B cell (primary cell): ENCODE measurements at regions not wholly inside any gene's neighbourhood (a gene's known extent, or its start where the extent isn't known, plus 50 kb on each side); places are given as distances from the start of the nearest gene placed in this dataset.

ENCODE experiments used
- ATAC-seq: fragments of 200-7000 bp; cut with Tn5 transposase; one replicate; pipeline ENCODE4 v1.10.0; 2021; ENCODE audit warnings: low read depth, mild to moderate bottlenecking, moderate number of reproducible peaks, moderate library complexity
- CTCF ChIA-PET: fragments of 350-600 bp; sonication (Branson Sonifier 250); formaldehyde crosslinking; loops from one replicate; lab custom pipeline; 2021; ENCODE audit warnings: antibody characterized with exemption, inconsistent platforms; lab: Charles Lee
- POLR2A ChIA-PET: fragments of 350-600 bp; sonication (Branson Sonifier 250); formaldehyde crosslinking; loops from one replicate; lab custom pipeline; 2021; ENCODE audit warnings: antibody characterized with exemption; lab: Charles Lee
- DNase-seq: peaks from one replicate; pipeline ENCODE4 v3.0.0; 2013
- H2AFZ ChIP-seq: 2 replicates; pipeline ENCODE4 v1.6.1; 2012; ENCODE audit warnings: mild to moderate bottlenecking, low read depth, low read length; ENCODE audit not compliant: insufficient read depth, poor library complexity, severe bottlenecking
- H3K27ac ChIP-seq, 2 donors: 1 replicate in 1 of 2; 2 replicates in 1 of 2; pipeline ENCODE4 v1.5.1; 2012 to 2013; ENCODE audit warnings: low read length in 2 of 2, mild to moderate bottlenecking in 2 of 2, moderate library complexity in 1 of 2
- H3K27me3 ChIP-seq, 4 experiments: fragments of 200-600 bp in 1 of 4; sonication (generic) in 1 of 4; replicated peaks in 1 of 4; 1 replicate in 2 of 4; 2 replicates in 2 of 4; pipeline versions ENCODE4 v1.6.1 to v1.7.0; 2013 to 2016; ENCODE audit warnings: low read length in 3 of 4, mild to moderate bottlenecking in 2 of 4, mixed read lengths in 1 of 4, moderate library complexity in 1 of 4; ENCODE audit not compliant: insufficient read depth in 4 of 4, control insufficient read depth in 3 of 4; ENCODE audit errors: control extremely low read depth in 1 of 4
- H3K36me3 ChIP-seq, 2 experiments: replicated peaks in 1 of 2; 1 replicate in 1 of 2; 2 replicates in 1 of 2; pipeline versions ENCODE4 v1.6.1 to v1.7.1; 2013; ENCODE audit warnings: low read length in 1 of 2; ENCODE audit not compliant: insufficient read depth in 2 of 2, control insufficient read depth in 1 of 2; ENCODE audit errors: control extremely low read depth in 1 of 2, extremely low read depth in 1 of 2
- H3K4me1 ChIP-seq, 2 donors: fragments of 200-600 bp in 1 of 2; sonication (generic) in 1 of 2; 1 replicate in 1 of 2; 2 replicates in 1 of 2; pipeline versions ENCODE4 v1.5.1 to v1.6.1; 2013 to 2017; ENCODE audit warnings: low read length in 2 of 2; ENCODE audit not compliant: control insufficient read depth in 2 of 2, insufficient read depth in 2 of 2
- H3K4me2 ChIP-seq: replicated peaks from 2 replicates; pipeline ENCODE3; 2012; ENCODE audit warnings: mild to moderate bottlenecking, low read depth, low read length; ENCODE audit not compliant: poor library complexity, severe bottlenecking
- H3K4me3 ChIP-seq, 5 experiments: fragments of 200-600 bp in 1 of 5; sonication (generic) in 1 of 5; 1 replicate in 3 of 5; 2 replicates in 2 of 5; pipeline versions ENCODE4 v1.5.1 to v1.7.0; 2011 to 2016; ENCODE audit warnings: low read length in 4 of 5, mild to moderate bottlenecking in 4 of 5, low read depth in 2 of 5, control low read depth in 1 of 5, moderate library complexity in 1 of 5; ENCODE audit not compliant: insufficient read depth in 1 of 5; ENCODE audit errors: control extremely low read depth in 1 of 5, extremely low read depth in 1 of 5
- H3K79me2 ChIP-seq: fragments of 200-600 bp; sonication (generic); one replicate; pipeline ENCODE4 v1.6.0; 2016; ENCODE audit warnings: low read length; ENCODE audit not compliant: control insufficient read depth, insufficient read depth
- H3K9ac ChIP-seq: fragments of 200-600 bp; sonication (generic); 2 replicates; pipeline ENCODE4 v1.6.1; 2017; ENCODE audit warnings: mild to moderate bottlenecking, low read length, moderate library complexity
- H3K9me3 ChIP-seq, 3 donors: one replicate each; pipeline versions ENCODE4 v1.6.1 to v1.7.1; 2013; ENCODE audit warnings: low read length in 2 of 3; ENCODE audit not compliant: control insufficient read depth in 2 of 3, insufficient read depth in 1 of 3; ENCODE audit errors: control extremely low read depth in 1 of 3
- H4K20me1 ChIP-seq: 2 replicates; pipeline ENCODE4 v1.6.0; 2012; ENCODE audit warnings: mild to moderate bottlenecking, low read length; ENCODE audit not compliant: insufficient read depth, control insufficient read depth, poor library complexity, severe bottlenecking
- H3K27ac Mint-ChIP-seq: one replicate; pipeline ENCODE4 v1.8.0; 2021; ENCODE audit warnings: mixed read lengths
- H3K27me3 Mint-ChIP-seq: one replicate; pipeline ENCODE4 v1.8.0; 2021; ENCODE audit warnings: mixed read lengths
- H3K4me1 Mint-ChIP-seq: one replicate; pipeline ENCODE4 v1.8.0; 2021; ENCODE audit warnings: mixed read lengths
- H3K4me3 Mint-ChIP-seq: one replicate; pipeline ENCODE4 v1.8.0; 2021; ENCODE audit warnings: mixed read lengths
- H3K9me3 Mint-ChIP-seq: one replicate; pipeline ENCODE4 v1.8.0; 2022; ENCODE audit warnings: mixed read lengths; ENCODE audit not compliant: insufficient read depth
- CTCF ChIP-seq: fragments of 200-600 bp; IDR thresholded peaks from one replicate; pipeline ENCODE4 v1.8.0; 2022; ENCODE audit warnings: antibody characterized with exemption, mild to moderate bottlenecking
- EZH2 ChIP-seq: IDR thresholded peaks from 2 replicates; pipeline ENCODE4 v1.6.1; 2012; ENCODE audit warnings: borderline replicate concordance, low read depth, mild to moderate bottlenecking, moderate library complexity, low read length; ENCODE audit not compliant: insufficient read depth, poor library complexity, severe bottlenecking
- WGBS: methylation state at CpG from one replicate; pipeline ENCODE4 v1.1.5; 2013; ENCODE audit warnings: missing lambda C conversion rate; ENCODE audit not compliant: insufficient coverage; 5-methylcytosine and 5-hydroxymethylcytosine counted together
- intact Hi-C: fragments of 100-400 bp; cut with micrococcal nuclease; formaldehyde crosslinking; loops from one replicate; pipeline ENCODE4 v1.10.0; 2022

GRCh38 chr9:79403495-79403894, 168.3 kb upstream of the TLE4 start:
- no peak overlapping the region for H3K4me2 ChIP-seq
- no peaks in the 10 kb centered on the region for H3K9me3 Mint-ChIP-seq
- H3K27me3 ChIP-seq, result no peaks in the 10 kb centered on the region
- no peaks in the 10 kb centered on the region for H4K20me1 ChIP-seq
- no peak overlapping the region for H3K27ac Mint-ChIP-seq
- H3K9ac ChIP-seq, result no peak overlapping the region
- H3K79me2 ChIP-seq, result no peaks in the 10 kb centered on the region
- no peak overlapping the region for H2AFZ ChIP-seq
- no peaks in the 10 kb centered on the region for H3K36me3 ChIP-seq
- H3K27me3 Mint-ChIP-seq, result no peaks in the 10 kb centered on the region
- no peak for TF ChIP-seq EZH2
- TF ChIP-seq CTCF, result no peak
- no peak overlapping the region for H3K4me3 Mint-ChIP-seq
- no peaks in the 10 kb centered on the region for H3K4me1 ChIP-seq
- no peaks in the 10 kb centered on the region for H3K9me3 ChIP-seq
- H3K4me1 Mint-ChIP-seq, result no peaks in the 10 kb centered on the region
- no peak overlapping the region for H3K4me3 ChIP-seq
- no peak for DNase-seq
- H3K27ac ChIP-seq, result no peak overlapping the region
- ATAC-seq, result no peak
- ChIA-PET POLR2A (no interaction called here), CTCF (no interaction called here)
- 100% methylated on average over 2 of the region's 2 CpGs for WGBS
- intact Hi-C loops, result no loop called here

- intact Hi-C loops, result no loop called here
- Mint-ChIP-seq H3K27me3 (no peaks in the 10 kb centered on the region), H3K4me3 (no peak overlapping the region), H3K27ac (no peak overlapping the region), H3K4me1 (no peaks in the 10 kb centered on the region), H3K9me3 (no peaks in the 10 kb centered on the region)
- H3K9ac ChIP-seq, result no peak overlapping the region
- 100% methylated on average over 1 of the region's 1 CpG for WGBS
- H3K4me1 ChIP-seq, result no peaks in the 10 kb centered on the region
- ChIA-PET POLR2A (no interaction called here), CTCF (no interaction called here)
- TF ChIP-seq CTCF, result no peak
- no peak overlapping the region for H3K4me2 ChIP-seq
- no peak overlapping the region for H3K4me3 ChIP-seq
- no peak overlapping the region for H3K27ac ChIP-seq
- no peak for DNase-seq
- no peaks in the 10 kb centered on the region for H4K20me1 ChIP-seq
- H3K79me2 ChIP-seq, result no peaks in the 10 kb centered on the region
- no peaks in the 10 kb centered on the region for H3K9me3 ChIP-seq
- H3K27me3 ChIP-seq, result no peaks in the 10 kb centered on the region
- H3K36me3 ChIP-seq, result no peaks in the 10 kb centered on the region
- H2AFZ ChIP-seq, result no peak overlapping the region
- ATAC-seq, result no peak
Measured at GRCh38 chr9:79408200-79408599, 163.6 kb upstream of the TLE4 start.
